ENCODE measurements at regions not wholly inside any gene's neighbourhood (a gene's known extent, or its start where the extent isn't known, plus 50 kb on each side); places are given as distances from the start of the nearest gene placed in this dataset.

DNA sequence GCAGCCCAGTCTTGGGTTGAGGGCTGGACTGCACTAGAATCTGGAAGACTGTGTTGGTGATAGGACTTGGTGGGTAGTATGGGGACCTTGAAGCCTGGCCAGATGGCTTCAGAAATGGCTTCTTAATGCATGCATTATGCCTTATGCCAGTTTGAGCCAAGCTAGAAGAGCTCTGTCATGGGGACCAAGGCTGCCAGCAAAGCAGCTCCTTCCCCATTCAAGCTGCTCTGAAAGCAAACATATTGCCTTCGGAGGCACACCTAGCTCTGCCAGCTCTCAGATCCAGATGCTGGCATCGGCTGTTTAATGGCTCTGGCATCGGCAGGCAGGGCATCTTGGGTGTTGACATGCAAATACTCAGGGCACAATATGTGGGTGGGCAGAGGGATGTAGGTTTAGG is 59.0 kb upstream of the IGFBP5 start:
- TF ChIP-seq, protein P1, sequence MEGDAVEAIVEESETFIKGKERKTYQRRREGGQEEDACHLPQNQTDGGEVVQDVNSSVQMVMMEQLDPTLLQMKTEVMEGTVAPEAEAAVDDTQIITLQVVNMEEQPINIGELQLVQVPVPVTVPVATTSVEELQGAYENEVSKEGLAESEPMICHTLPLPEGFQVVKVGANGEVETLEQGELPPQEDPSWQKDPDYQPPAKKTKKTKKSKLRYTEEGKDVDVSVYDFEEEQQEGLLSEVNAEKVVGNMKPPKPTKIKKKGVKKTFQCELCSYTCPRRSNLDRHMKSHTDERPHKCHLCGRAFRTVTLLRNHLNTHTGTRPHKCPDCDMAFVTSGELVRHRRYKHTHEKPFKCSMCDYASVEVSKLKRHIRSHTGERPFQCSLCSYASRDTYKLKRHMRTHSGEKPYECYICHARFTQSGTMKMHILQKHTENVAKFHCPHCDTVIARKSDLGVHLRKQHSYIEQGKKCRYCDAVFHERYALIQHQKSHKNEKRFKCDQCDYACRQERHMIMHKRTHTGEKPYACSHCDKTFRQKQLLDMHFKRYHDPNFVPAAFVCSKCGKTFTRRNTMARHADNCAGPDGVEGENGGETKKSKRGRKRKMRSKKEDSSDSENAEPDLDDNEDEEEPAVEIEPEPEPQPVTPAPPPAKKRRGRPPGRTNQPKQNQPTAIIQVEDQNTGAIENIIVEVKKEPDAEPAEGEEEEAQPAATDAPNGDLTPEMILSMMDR (IDR thresholded peaks at IDR 0.05), result no peak
- TF ChIP-seq EP300 (IDR thresholded peaks at IDR 0.05; ENCODE audit: borderline replicate concordance in 1 of 2, low read depth in 1 of 2, low read length in 1 of 2), result no peak
